ENCODE measurements at regions not wholly inside any gene's neighbourhood (a gene's known extent, or its start where the extent isn't known, plus 50 kb on each side); places are given as distances from the start of the nearest gene placed in this dataset.

DNA sequence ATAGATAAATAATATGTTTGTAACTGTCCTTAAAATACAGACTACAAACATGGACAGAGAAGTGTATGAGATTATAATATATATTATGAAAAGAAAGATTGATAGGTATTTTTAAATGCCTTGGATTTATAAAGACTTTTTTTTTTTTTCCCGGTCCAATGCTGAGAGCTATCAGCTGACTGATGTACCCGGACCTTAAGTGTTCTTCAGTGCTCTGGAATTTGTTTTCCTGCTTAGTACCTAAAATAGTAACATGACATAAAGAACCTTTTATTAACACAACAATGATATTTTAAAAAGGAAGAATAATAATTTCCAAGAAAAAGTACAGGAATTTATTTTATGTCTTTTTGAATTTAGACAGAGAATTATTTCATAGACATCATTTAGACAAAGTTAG, 795.5 kb upstream of the PCDH9 start:
- TF ChIP-seq CTCF (IDR thresholded peaks at IDR 0.05), result no peak
- TF ChIP-seq POLR2A (IDR thresholded peaks at IDR 0.05), result no peak
